ENCODE measurements at regions not wholly inside any gene's neighbourhood (a gene's known extent, or its start where the extent isn't known, plus 50 kb on each side); places are given as distances from the start of the nearest gene placed in this dataset.

DNA sequence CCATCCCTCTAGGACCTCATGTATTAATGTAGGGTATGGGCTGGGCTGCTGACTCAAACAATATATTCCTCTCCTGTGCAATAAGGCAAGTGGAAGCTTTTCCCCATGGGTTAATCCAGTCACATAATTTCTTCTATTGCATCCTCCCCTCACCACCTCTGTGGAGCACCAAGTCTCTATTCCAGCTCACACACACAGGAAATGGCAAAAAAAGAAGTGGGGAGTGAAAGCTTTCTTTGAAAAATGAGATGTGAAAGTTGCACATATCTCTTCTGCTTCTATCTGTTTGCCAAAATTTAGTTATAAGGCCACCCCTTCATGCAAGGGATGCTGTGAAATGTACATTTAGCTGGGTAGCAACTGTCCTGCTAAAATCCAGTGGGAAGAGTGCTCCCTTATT is 121.3 kb downstream of the CDC42EP3 start:
- intact Hi-C loops (cut with micrococcal nuclease), result no loop called here
- POLR2A ChIA-PET, result interaction anchor here (0.6 to 1.6 kb wide), 2 partner anchors 9 to 18 kb away, joined by 3 to 4 read pairs; no protein-coding TSS in a partner anchor
- H3K4me2 ChIP-seq (ENCODE audit: insufficient read depth, low read length), result no peak overlapping the region

DNA sequence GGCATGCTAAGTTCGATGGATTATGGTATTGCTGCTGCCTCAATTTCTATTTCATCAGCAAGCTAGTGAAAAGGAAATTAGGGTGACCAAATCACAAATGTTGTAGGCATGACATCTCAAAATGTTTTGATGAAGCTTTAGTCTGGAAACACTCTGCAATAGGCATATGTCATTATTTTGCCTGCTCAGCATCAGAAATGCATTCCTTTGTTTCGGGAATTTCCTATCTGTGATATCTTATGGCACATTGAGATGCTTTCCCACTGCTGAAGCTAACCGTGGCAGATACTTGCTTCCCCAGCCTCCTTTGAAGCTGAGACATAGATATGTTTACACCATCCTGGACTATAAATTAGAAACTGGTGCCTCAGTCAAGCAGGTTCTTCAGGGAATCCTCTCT is 119.7 kb downstream of the CDC42EP3 start:
- ATAC-seq, result no peak
- intact Hi-C loops (cut with micrococcal nuclease), result no loop called here
- TF ChIP-seq, protein P1, sequence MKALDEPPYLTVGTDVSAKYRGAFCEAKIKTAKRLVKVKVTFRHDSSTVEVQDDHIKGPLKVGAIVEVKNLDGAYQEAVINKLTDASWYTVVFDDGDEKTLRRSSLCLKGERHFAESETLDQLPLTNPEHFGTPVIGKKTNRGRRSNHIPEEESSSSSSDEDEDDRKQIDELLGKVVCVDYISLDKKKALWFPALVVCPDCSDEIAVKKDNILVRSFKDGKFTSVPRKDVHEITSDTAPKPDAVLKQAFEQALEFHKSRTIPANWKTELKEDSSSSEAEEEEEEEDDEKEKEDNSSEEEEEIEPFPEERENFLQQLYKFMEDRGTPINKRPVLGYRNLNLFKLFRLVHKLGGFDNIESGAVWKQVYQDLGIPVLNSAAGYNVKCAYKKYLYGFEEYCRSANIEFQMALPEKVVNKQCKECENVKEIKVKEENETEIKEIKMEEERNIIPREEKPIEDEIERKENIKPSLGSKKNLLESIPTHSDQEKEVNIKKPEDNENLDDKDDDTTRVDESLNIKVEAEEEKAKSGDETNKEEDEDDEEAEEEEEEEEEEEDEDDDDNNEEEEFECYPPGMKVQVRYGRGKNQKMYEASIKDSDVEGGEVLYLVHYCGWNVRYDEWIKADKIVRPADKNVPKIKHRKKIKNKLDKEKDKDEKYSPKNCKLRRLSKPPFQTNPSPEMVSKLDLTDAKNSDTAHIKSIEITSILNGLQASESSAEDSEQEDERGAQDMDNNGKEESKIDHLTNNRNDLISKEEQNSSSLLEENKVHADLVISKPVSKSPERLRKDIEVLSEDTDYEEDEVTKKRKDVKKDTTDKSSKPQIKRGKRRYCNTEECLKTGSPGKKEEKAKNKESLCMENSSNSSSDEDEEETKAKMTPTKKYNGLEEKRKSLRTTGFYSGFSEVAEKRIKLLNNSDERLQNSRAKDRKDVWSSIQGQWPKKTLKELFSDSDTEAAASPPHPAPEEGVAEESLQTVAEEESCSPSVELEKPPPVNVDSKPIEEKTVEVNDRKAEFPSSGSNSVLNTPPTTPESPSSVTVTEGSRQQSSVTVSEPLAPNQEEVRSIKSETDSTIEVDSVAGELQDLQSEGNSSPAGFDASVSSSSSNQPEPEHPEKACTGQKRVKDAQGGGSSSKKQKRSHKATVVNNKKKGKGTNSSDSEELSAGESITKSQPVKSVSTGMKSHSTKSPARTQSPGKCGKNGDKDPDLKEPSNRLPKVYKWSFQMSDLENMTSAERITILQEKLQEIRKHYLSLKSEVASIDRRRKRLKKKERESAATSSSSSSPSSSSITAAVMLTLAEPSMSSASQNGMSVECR (CRISPR knock-in tag; IDR thresholded peaks at IDR 0.05), result no peak
- TF ChIP-seq ZNF316 (IDR thresholded peaks at IDR 0.05) (0 out of 2 replicates have a peak, but pooled peaks have one; percentile 11), ZNF174 (CRISPR knock-in tag; IDR thresholded peaks at IDR 0.05) (no peak), SNIP1 (IDR thresholded peaks at IDR 0.05; ENCODE audit: low read depth) (no peak), CCAR2 (IDR thresholded peaks at IDR 0.05; ENCODE audit: low read depth, low read length) (no peak)

More for the DNA sequence above, 121.3 kb downstream of the CDC42EP3 start:
- Histone ChIP-seq H3K9ac (ENCODE audit: insufficient read depth in 1 of 2, low read depth in 2 of 2, low read length in 2 of 2) (no peak overlapping the region), H3K9me3 (replicated peaks; ENCODE audit: control insufficient read depth, insufficient read depth, low read depth, low read length) (no peaks in the 10 kb centered on the region), H3K79me2 (ENCODE audit: control insufficient read depth, insufficient read depth, low read length) (no peaks in the 10 kb centered on the region), H4K20me1 (replicated peaks; ENCODE audit: control insufficient read depth, insufficient read depth, low read length) (no peaks in the 10 kb centered on the region), H3K4me3 (no peak overlapping the region), H2AFZ (ENCODE audit: low read depth, low read length) (no peak overlapping the region), H3K9me1 (ENCODE audit: control insufficient read depth, insufficient read depth, low read length) (no peaks in the 10 kb centered on the region), H3K36me3 (ENCODE audit: control insufficient read depth, insufficient read depth, low read length) (no peaks in the 10 kb centered on the region), H3K4me1 (replicated peaks in 1 of 2; ENCODE audit: control insufficient read depth in 2 of 2, insufficient read depth in 2 of 2, low read length in 2 of 2) (no peaks in the 10 kb centered on the region; a peak in 2 of 5 replicates), H3K27me3 (ENCODE audit: control insufficient read depth in 2 of 2, insufficient read depth in 2 of 2, low read length in 2 of 2) (no peaks in the 10 kb centered on the region), H3K27ac (ENCODE audit: extremely low read depth, low read depth, low read length) (no peak overlapping the region)
- BruUV-seq (replicated peaks), result no TSS peak
- ATAC-seq, result no peak
- FAIRE-seq, result no peak
- in situ Hi-C loops (cut with MboI), result no loop called here
- CTCF ChIA-PET (ENCODE audit: low intra/inter-chr PET ratio), result no interaction called here
- TF ChIP-seq TEAD1 (CRISPR knock-in tag; IDR thresholded peaks at IDR 0.05), result no peak
- TF ChIP-seq KLF16 (IDR thresholded peaks at IDR 0.05), result no peak
- no peak for TF ChIP-seq BRF1 (IDR thresholded peaks at IDR 0.05; ENCODE audit: borderline replicate concordance, extremely low read depth, insufficient read length)
- no peak for TF ChIP-seq NELFE (IDR thresholded peaks at IDR 0.05; ENCODE audit: insufficient read depth, insufficient read length)
- no peak for TF ChIP-seq GABPB1 (CRISPR knock-in tag; IDR thresholded peaks at IDR 0.05)
- no peak for TF ChIP-seq DIDO1 (tag; IDR thresholded peaks at IDR 0.05; ENCODE audit: low read depth)
- no peak for TF ChIP-seq TRIM24 (IDR thresholded peaks at IDR 0.05)
- TF ChIP-seq, protein P2, sequence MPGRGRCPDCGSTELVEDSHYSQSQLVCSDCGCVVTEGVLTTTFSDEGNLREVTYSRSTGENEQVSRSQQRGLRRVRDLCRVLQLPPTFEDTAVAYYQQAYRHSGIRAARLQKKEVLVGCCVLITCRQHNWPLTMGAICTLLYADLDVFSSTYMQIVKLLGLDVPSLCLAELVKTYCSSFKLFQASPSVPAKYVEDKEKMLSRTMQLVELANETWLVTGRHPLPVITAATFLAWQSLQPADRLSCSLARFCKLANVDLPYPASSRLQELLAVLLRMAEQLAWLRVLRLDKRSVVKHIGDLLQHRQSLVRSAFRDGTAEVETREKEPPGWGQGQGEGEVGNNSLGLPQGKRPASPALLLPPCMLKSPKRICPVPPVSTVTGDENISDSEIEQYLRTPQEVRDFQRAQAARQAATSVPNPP (IDR thresholded peaks at IDR 0.05; ENCODE audit: borderline replicate concordance, insufficient read depth, insufficient read length), result no peak
- no peak for TF ChIP-seq ETV5 (CRISPR knock-in tag; IDR thresholded peaks at IDR 0.05; ENCODE audit: low read depth)
- TF ChIP-seq LCOR (CRISPR knock-in tag; IDR thresholded peaks at IDR 0.05), result no peak
- TF ChIP-seq POLR2AphosphoS2 (IDR thresholded peaks at IDR 0.05; ENCODE audit: low read length), result no peak
- no peak for DNase-seq (ENCODE audit: extremely low read depth in 1 of 4, low spot score in 3 of 4)

More for the DNA sequence above, 119.7 kb downstream of the CDC42EP3 start:
- Histone ChIP-seq H3K4me3 (no peak overlapping the region), H3K9me1 (ENCODE audit: control insufficient read depth, insufficient read depth, low read length) (no peaks in the 10 kb centered on the region), H4K20me1 (replicated peaks; ENCODE audit: control insufficient read depth, insufficient read depth, low read length) (no peaks in the 10 kb centered on the region), H3K4me1 (replicated peaks in 1 of 2; ENCODE audit: control insufficient read depth in 2 of 2, insufficient read depth in 2 of 2, low read length in 2 of 2) (no peaks in the 10 kb centered on the region; a peak in 2 of 5 replicates), H3K9me3 (replicated peaks; ENCODE audit: control insufficient read depth, insufficient read depth, low read depth, low read length) (no peaks in the 10 kb centered on the region), H3K4me2 (ENCODE audit: insufficient read depth, low read length) (no peak overlapping the region), H3K9ac (ENCODE audit: insufficient read depth in 1 of 2, low read depth in 2 of 2, low read length in 2 of 2) (no peak overlapping the region), H3K36me3 (ENCODE audit: control insufficient read depth, insufficient read depth, low read length) (no peaks in the 10 kb centered on the region), H3K79me2 (ENCODE audit: control insufficient read depth, insufficient read depth, low read length) (no peaks in the 10 kb centered on the region), H3K27me3 (ENCODE audit: control insufficient read depth in 2 of 2, insufficient read depth in 2 of 2, low read length in 2 of 2) (no peaks in the 10 kb centered on the region), H3K27ac (ENCODE audit: extremely low read depth, low read depth, low read length) (no peak overlapping the region), H2AFZ (ENCODE audit: low read depth, low read length) (no peak overlapping the region)
- FAIRE-seq, result no peak
- in situ Hi-C loops (cut with MboI), result no loop called here
- DNase-seq (ENCODE audit: extremely low read depth in 1 of 4, low spot score in 3 of 4), result no peak
- no TSS peak for BruUV-seq (replicated peaks)
- WGBS (ENCODE audit: insufficient coverage, low coverage, missing lambda C conversion rate), result 34% methylated on average over 3 of the region's 3 CpGs
- CTCF ChIA-PET (ENCODE audit: low intra/inter-chr PET ratio), result no interaction called here
- POLR2A ChIA-PET, result interaction anchor here (1.2 to 1.5 kb wide), 2 partner anchors 29 to 318 kb away, joined by 3 to 4 read pairs; no protein-coding TSS in a partner anchor

Data from K562 (cell line).